Loucy (cell line): ENCODE measurements at regions not wholly inside any gene's neighbourhood (a gene's known extent, or its start where the extent isn't known, plus 50 kb on each side); places are given as distances from the start of the nearest gene placed in this dataset.

Source experiments
- EZH2phosphoT487 ChIP-seq: fragments of 200-600 bp; IDR thresholded peaks from 2 replicates; pipeline ENCODE4 v1.6.1; 2018; ENCODE audit warnings: antibody characterized with exemption, mild to moderate bottlenecking, moderate library complexity, borderline replicate concordance
- TF ChIP-seq, protein P1 (sequence below): fragments of 200-600 bp; sonication (generic); conservative IDR thresholded peaks from 2 replicates; pipeline ENCODE4 v1.5.1; 2014; ENCODE audit warnings: mild to moderate bottlenecking, antibody characterized with exemption, low read length

GRCh38 chr17:5705876-5706576 lies 121.7 kb upstream of the NLRP1 start:
- TF ChIP-seq, protein P1, sequence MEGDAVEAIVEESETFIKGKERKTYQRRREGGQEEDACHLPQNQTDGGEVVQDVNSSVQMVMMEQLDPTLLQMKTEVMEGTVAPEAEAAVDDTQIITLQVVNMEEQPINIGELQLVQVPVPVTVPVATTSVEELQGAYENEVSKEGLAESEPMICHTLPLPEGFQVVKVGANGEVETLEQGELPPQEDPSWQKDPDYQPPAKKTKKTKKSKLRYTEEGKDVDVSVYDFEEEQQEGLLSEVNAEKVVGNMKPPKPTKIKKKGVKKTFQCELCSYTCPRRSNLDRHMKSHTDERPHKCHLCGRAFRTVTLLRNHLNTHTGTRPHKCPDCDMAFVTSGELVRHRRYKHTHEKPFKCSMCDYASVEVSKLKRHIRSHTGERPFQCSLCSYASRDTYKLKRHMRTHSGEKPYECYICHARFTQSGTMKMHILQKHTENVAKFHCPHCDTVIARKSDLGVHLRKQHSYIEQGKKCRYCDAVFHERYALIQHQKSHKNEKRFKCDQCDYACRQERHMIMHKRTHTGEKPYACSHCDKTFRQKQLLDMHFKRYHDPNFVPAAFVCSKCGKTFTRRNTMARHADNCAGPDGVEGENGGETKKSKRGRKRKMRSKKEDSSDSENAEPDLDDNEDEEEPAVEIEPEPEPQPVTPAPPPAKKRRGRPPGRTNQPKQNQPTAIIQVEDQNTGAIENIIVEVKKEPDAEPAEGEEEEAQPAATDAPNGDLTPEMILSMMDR = no peak
- TF ChIP-seq EZH2phosphoT487 = no peak
